ENCODE measurements at regions not wholly inside any gene's neighbourhood (a gene's known extent, or its start where the extent isn't known, plus 50 kb on each side); places are given as distances from the start of the nearest gene placed in this dataset.

DNA sequence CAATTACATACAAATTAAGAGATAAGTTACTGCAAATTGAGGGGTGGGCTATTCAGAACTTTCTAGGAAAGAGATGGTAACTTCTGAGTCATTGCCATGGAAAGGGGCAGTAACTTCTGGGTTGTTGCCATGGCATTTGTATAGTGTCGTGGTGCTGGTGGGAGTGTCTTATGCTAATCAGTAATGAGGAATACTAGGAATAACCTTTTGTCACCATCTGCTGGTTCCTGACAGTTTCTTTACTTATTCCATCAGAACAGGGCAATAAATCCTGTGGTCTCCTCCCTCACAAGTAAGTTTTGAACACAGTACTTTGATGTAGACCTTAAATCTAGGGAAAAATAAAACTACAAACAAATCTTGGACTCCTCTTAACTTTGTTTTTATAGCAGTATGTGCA lies 435.4 kb downstream of the BCL11A start (continued):
- no peak for TF ChIP-seq SIX5 (IDR thresholded peaks at IDR 0.05; ENCODE audit: low read depth, low read length)
- TF ChIP-seq, protein P1, sequence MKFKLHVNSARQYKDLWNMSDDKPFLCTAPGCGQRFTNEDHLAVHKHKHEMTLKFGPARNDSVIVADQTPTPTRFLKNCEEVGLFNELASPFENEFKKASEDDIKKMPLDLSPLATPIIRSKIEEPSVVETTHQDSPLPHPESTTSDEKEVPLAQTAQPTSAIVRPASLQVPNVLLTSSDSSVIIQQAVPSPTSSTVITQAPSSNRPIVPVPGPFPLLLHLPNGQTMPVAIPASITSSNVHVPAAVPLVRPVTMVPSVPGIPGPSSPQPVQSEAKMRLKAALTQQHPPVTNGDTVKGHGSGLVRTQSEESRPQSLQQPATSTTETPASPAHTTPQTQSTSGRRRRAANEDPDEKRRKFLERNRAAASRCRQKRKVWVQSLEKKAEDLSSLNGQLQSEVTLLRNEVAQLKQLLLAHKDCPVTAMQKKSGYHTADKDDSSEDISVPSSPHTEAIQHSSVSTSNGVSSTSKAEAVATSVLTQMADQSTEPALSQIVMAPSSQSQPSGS (IDR thresholded peaks at IDR 0.05; ENCODE audit: low read length): no peak
